ENCODE measurements at regions not wholly inside any gene's neighbourhood (a gene's known extent, or its start where the extent isn't known, plus 50 kb on each side); places are given as distances from the start of the nearest gene placed in this dataset.
"Not testable (repeated sequence)": the region's sequence is repeated elsewhere in the genome, so short reads cannot be mapped to it uniquely, and the experiment has no call there.

DNA sequence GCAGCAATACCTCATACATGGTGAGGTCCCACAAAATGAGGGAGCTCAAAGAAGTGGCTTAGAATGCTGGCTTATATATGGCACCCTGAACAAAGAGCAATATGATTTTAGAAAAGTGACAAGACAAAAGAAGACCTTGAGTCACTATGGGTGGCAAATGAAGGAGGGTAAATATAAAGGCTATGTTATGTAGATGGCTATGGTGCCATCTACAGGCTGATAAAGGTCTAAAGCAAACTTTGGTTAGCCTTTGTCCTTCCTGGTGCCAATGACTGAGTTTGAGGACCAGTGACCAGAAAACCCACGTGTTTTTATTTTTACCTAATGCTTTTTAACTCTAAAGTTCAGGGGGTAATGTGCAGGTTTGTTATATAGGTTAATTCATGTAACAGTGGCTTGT lies 151.8 kb downstream of the CCNG2 start:
- DNase-seq: no peak

DNA sequence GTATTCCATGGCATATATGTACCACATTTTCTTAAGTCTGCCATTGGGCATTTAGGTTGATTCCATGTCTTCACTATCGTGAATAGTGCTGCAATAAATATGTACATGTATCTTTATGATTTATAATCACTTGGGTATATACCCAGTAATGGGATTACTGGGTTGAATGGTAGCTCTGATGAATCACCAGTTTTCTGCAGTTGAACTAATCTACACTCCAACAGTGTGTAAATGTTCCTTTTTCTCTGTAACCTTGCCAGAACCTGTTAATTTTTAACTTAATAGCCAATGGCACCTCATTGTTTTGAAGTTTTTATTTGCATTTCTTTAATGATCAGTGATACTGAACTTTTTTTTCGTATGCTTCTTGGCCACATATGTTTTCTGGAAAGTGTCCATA lies 152.5 kb downstream of the CCNG2 start:
- no peak for DNase-seq

DNA sequence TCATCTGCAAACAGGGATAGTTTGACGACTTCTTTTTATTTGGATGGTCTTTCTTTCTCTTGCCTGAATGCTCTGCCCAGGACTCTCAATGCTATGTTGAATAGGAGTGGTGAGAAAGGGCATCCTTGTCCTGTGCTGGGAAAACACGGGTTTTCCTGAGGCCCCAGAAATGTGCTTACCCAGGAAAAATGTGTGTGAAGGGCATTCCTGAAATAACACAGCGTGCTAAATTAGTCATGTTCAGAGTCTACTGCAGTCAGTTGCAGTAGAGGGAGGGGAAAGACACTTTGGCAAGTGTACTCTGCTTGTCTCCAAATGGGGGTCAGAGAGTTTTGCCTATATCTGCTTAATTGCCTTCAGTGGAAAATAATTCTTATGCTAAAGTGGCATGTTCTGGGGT lies 153.9 kb downstream of the CCNG2 start:
- DNase-seq: no peak

DNA sequence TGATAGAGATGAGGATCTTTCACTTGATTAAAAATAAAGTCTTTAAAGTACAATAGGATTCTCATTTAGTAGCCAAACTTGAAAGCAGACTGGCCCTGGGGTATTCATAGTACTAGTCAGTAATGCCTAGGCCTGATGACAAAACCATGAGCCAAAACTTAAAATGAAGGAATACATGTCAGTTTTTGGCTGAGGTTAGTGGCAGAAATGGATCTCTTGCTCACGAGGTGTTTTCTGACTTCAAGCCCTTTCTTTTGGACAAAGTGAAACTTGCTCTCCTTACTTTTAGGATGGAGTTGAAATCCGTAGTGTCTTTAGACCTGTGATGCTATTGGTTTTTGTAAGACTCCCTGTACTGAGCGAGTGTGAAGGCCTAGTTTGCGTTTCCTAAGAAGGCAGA lies 157.7 kb downstream of the CCNG2 start:
- DNase-seq: no peak

DNA sequence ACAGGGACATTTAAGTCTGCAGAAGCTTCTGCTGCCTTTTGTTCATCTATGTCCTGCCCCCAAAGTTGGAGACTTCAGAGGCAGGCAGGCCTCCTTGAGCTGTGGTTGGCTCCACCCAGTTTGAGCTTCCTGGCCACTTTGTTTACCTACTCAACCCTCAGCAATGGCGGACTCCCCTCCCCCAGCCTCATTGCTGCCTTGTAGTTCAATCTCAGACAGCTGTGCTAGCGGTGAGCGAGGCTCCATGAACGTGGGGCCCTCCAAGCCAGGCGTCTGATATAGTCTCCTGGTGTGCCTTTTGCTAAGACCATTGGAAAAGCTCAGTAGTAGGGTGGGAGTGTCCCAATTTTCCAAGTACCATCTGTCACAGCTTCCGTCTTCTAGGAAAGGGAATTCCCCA lies 170.1 kb downstream of the CCNG2 start:
- DNase-seq: no peak

DNA sequence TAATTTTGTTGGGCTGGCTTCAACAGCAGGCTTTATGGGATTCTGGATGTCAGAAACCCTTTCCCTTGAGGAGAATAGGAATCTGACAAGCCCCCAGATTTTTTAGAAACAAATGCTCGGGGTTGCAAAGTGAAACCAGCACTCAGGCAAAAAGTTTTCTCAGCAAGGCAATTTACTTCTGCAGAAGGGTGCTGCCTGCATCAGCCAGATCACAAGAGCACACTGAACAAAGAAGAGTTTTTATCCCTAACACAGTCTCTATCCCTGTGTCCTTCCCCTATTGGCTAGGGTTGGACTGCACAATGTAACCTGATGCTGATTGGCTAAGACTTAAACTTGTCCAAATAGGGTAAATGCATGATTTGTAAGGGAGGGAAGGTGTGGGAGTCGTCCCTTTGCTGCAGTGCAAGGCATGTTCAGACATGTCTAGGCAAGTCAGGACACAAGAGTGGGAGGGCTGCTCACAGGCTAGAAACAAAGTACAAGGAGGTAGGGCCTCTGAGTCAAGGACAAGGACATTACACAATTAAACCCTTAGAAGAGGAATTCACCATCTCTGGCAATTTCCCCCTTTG lies 175.8 kb downstream of the CCNG2 start:
- DNase-seq: no peak

DNA sequence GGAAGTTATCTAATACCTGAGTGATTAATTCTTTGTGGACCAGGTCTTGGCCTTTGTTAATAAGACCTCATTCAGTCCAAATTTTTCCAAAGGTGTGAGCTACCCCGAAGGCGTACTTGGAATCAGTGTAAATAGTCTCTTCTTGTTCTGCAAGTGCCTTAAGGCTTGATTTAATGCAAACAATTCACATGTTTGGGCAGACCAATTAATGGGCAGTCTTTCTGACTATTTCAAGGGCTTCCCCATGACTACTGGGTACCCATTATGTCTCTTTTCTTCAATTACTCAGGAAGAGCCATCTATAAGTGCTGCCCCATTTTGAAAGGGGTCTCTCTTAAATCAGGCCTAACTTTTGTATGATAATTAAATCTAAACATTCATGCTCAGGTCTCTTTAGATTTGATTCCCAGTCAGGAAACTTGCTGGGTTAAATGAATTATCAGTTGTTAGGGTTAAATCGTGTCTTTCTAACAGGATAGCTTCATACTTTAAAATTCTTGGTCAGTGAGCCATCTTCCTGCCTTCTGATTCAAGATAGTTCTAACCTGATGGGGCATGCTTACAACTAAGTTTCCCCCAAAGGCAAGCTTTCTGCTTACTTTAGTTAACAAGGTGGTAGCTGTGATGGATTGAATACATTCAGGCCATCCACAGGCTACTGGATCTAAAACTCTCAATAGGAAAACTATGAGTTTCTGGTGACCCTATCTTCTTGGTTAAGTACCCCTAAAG lies 179.6 kb downstream of the CCNG2 start:
- DNase-seq: no peak

DNA sequence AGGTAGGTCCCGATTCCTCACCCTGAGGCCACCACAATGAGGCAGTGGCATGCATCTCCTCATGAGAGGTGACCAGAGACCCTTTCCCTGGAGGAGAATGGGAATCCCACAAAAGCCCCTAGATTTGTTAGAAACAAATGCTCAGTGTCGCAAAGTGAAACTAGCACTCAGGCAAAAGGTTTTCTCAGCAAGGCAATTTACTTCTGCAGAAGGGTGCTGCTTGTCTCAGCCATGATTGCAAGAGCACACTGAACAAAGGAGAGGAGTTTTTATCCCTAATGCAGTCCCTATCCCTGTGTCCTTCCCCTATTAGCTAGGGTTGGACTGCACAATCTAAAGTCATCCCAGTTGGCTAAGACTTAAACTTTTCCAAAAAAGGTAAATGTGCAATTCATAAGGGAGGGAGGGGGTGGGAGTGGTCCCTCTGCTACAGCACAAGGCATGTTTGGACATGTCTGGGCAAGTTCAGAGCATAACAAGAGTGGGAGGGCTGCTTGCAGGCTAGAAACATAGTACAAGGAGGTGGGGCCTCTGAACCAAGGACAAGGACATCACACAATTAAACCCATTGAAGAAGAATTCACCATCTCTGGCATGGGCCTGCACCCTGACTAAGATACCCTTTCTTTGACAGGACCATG lies 185.3 kb downstream of the CCNG2 start:
- DNase-seq: no peak

DNA sequence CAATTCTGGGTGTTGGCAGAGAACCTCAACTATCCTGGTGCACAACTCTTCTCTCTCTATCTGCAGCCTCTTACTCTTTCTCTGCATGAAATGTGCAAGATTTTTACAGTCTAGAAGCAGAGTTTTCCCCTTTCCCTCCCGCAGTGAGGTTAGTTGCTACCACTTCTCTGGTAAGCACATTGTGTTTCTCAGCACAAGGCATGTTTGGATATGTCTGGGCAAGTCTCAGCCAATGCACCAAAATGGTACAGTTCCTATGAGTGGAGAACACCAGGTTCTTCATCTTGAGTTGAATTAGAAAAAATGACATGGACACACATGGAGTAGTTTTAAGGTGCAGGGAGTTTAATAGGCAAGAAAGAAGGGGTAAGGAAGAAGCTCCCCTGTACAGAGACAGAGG lies 187.0 kb downstream of the CCNG2 start:
- DNase-seq: no peak

DNA sequence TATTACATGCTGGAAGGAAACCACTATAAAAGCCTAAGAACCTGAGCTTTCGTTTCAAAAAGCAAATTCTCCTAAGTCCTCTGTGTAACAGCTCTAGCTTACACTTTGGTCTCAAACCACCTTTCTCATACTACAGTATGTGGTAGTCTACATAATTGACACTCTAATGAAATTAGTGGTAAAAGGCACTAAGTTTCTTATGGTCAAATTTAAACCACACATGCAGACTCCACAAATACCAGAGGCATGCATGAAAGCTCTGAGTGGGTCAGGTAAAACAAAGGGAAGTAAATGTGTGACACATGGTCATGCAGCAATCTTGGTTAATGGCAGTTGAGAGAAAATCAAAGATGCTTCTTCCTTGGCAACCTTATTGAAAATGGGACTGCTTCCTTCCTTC lies 187.8 kb downstream of the CCNG2 start:
- no peak for DNase-seq

DNA sequence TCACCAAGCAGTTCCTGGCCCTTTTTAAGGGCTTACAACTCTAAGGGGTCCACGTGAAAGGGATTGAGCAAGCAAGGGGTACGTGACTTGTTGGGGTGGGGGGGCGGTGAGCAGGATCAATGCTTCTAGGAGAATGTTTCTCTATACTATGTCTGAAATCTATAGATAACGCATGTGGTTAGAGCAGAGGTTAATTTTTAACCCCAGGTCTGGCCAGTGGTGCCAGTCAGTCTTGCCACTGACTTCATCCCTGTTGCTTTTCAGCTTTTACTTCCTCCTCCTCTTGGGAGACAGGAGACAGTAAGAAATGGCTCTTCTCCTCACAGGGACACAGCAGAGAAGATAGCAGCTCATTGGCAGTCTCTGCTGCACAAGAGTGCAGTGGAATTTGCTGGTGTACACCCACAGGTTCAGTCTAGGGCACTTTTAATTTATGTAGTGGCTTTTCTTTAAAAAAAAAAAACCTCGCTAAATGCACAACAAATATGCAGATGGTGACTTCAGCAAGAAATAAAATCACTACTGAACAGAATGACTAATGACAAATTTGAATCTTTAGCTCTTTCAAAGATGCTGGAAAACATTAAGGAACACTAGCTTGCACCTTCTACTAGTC lies 190.5 kb downstream of the CCNG2 start:
- no peak for DNase-seq

DNA sequence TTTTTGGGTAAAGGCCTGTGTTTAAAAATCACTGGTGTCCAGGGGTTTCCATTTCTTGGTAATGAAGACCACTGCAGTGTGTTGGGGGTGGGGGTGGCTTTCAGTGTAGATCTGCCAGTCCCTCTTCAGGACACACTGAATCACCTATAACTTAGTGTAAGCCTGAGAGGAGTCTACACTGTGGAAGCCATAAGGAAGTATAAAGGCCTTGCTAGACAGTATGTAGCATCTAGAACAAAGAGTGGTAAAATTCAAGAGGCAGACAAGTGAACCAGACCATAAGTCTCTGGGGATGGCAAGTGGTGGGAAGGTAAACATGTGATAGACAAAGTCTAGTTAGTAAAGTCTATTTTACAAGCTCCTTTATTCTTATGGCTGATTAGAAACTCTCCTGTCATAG lies 191.8 kb downstream of the CCNG2 start:
- no peak for DNase-seq

DNA sequence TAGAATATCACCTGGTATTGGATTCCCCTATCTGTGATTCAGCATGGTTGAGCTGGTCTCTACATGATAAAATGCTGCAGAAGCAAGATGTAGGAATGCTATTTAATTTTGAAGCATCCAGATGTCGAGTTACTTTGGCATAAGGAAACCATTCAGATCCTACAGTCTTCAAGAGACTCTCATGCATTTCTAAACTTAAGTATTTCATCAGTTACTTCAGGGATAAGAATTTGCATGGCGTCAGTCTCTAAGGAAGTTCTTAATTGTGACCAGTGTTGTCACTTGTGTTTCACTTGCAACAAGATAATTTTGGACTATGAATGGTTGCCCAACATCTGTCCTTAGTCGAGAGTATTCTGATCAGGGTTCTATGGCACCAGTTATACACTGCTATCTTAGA lies 192.4 kb downstream of the CCNG2 start:
- DNase-seq: no peak

DNA sequence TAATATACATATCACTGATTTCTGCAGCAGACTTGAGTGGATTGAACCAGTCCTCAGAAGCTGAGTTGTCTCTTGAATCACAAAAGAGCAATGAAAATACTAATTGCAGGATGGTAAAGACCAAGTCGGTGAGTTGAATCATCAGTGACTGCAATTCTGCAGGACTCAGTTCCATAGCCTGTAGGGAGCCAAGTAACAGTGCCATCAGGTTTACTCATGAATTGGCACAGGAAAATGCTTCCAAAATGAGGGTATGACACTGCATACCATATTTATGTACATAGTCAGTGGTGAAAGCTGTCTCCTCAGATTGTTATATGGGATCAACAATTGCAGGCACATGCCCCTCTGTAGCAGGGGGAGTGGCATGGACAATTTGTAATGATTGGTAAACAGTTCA lies 192.8 kb downstream of the CCNG2 start:
- DNase-seq: no peak

DNA sequence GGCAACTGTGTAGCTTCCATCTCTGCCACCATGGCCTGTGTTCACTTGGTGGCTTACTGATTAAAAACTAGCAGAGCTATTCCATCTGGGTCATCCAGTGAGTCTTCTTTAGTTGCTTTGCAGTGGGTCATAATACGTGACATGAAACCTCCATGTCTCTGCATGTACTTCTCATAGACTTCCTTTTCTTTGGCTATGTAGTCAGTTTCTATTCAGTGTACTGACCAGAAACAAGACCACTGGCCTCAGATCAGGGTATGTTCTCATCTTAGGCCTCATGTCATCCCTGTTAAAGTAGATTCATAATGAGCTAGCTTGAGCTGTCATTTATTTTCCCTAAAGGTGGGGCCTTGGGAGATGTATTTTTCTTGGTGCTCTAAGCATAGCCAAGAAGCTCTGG lies 195.2 kb downstream of the CCNG2 start:
- no peak for DNase-seq

DNA sequence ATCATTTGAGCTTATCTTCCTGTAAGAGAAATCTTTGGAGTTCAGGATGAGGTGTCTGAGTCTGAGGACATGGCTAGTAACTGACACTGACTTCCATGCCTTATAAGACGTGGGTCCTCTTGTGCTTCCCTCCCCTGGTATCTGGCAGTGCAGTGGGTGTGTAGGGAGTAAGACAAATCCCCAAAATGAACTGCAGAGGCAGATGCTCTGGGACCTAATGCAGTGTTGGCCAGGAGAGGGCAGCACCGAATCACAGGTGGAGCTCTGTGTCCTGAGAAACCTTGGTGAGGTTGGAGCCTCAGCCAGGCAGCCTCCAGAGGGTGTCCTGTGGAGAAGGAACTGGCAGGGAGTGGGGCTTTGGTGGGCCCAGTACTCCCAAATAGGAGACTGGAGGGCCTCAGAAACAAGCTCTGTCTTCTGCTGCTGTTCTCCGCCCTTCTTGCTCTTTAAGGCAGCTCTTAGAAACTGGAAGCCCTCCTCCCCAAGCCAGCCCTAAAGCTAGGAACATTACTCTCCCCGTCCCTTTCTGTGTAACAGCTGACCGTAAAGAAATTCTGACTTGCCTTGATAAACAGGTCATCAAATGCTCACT lies 196.8 kb downstream of the CCNG2 start:
- DNase-seq: not testable (repeated sequence)

DNA sequence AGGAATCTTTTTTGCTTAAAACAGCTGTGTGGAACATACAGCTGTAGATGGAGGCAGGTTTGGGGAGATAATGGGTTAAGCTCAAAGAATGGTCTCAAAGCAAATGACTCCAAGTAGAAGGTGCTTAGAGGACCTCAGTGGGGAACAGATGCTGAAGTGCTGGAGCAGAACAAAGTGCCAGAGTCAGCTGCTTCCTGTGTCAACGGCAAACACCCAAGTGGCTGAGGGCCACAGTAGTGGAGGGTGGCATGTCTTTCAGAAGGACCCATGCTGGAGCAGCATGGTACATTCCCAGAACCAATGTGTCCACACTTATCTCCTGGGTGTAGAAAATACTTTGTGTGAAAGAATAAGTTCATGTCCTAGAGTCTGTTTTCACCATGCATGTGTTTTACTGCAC lies 197.5 kb downstream of the CCNG2 start:
- no peak for DNase-seq

DNA sequence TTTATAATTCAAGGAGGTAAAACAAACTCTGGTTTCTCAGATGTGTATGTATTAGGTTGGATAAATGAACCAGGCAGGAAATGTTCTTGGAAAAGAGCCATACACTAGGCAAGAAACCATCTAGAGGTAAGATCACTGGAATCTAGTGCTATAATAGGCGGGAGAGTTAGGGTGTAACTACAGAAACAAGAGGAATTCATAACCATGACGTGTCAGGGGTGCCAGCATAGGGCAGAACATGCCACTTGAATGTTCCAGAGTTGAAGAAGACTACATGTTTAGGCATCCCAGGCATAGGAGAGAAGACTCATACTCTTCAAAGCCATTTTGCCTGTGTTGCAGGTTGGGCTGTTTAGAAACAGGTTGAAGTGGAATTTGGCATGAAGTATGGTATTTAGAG lies 198.7 kb downstream of the CCNG2 start:
- no peak for DNase-seq

DNA sequence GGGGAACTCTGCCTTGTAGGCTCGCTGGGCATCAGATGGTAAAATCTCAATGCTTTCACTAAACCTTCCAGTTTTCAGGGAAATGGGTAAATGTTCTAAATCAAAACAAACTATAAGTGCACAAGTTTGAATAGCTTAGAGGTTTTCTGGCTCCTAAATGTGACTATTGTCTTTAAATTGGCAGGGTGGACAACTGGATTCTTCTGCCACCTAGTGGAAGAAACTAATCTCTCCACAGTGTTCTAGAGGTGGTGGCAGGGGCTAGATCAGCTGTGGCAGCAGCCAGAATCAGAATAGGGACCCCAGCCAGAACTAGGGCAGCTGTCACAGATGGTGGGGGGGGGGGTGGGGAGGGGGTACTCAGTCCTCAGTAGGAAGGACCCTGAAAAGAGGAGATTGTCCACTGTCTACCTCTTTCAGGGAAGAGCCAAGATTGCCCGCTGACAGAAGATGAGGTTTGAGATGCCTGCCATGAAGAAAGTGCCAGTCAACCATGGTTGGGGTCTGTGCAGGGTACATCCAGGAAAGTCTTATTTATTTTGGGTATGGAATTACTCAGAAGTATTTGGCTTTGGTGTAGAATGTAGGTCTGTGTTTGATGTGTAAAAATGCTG lies 201.4 kb downstream of the CCNG2 start:
- DNase-seq: no peak

DNA sequence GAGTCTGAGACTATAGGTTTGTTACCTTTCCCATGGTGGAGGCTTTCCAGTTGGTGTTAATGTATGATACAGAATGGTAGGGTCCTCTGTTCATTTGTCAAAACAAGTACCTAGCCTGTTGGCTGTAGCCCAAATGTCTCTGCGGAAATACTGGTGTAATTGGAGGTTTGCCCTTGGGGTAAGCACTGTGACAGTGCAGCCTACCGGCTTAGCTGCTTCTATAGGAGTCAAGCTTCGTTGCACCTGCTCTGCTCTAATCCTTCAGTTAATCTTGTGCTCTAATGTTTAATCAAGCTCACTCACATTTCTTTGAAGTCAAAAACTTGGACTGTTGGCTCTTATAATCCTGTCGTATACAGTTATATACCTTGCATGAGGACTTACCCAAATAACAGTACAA lies 203.4 kb downstream of the CCNG2 start:
- no peak for DNase-seq

DNA sequence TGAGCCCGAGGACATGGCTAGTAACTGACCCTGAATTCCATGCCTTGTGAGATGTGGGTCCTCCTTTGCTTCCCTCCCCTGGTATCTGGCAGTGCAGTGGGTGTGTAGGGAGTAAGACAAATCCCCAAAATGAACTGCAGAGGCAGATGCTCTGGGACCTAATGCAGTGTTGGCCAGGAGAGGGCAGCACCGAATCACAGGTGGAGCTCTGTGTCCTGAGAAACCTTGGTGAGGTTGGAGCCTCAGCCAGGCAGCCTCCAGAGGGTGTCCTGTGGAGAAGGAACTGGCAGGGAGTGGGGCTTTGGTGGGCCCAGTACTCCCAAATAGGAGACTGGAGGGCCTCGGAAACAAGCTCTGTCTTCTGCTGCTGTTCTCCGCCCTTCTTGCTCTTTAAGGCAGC lies 209.9 kb downstream of the CCNG2 start:
- DNase-seq: not testable (repeated sequence)

DNA sequence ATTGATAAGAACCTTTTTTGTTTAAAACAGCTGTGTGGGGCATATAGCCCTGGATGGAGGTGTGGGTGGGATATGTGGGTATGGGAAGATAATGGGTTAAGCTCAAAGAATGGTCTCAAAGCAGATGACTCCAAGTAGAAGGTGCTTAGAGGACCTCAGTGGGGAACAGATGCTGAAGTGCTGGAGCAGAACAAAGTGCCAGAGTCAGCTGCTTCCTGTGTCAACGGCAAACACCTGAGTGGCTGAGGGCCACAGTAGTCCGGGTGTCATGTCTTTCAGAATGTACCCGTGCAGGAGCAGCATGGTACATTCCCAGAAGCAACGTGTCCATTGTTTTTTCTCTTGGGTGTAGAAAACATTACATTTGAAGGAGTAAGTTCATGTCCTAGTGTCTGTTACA lies 210.6 kb downstream of the CCNG2 start:
- DNase-seq: no peak

DNA sequence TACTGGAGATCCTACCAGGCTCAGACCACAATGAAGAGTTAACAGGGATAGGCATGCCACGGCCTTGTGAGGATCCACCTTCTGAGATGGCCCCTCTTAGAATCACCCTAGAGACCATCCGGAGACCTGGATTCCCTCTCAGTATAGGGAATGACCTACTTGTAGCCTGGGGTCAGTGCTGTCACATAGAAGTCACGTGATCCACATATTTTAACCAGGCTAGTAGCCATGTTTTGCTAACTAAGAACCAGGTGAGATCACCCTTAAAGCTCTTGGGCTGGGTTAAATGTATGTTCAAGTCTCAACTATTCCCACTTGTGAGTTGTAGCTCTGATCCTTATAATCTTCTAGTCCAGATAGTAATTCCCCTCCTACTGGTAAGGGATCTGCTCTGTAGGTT lies 215.4 kb downstream of the CCNG2 start:
- DNase-seq: no peak

Data from activated T-cell treated with anti-CD3 and anti-CD28 coated beads for 4 hours (primary cell).